Heart left ventricle (tissue), 16 donors: ENCODE measurements at regions not wholly inside any gene's neighbourhood (a gene's known extent, or its start where the extent isn't known, plus 50 kb on each side); places are given as distances from the start of the nearest gene placed in this dataset.

ENCODE experiments used
- ATAC-seq, 4 donors: fragments of 200-7000 bp; cut with Tn5 transposase; one replicate each; pipeline ENCODE4 v1.9.1; 2020 to 2022; ENCODE audit warnings: moderate library complexity in 4 of 4, mild to moderate bottlenecking in 3 of 4, moderate number of reproducible peaks in 1 of 4
- DNase-seq, 5 donors: peaks; one replicate each; pipeline ENCODE4 v3.0.0-alpha.2; 2020
- H3K27ac ChIP-seq, 12 donors: fragments of 200-600 bp; sonication (generic) in 4 of 12; one replicate each; pipeline versions ENCODE4 v1.5.0 to v1.8.0; 2016 to 2022; ENCODE audit warnings: mild to moderate bottlenecking in 2 of 12
- H3K27me3 ChIP-seq, 9 donors: fragments of 200-600 bp; sonication (generic) in 2 of 9; one replicate each; pipeline versions ENCODE4 v1.5.1 to v1.8.0; 2016 to 2022; ENCODE audit warnings: mild to moderate bottlenecking in 3 of 9
- H3K36me3 ChIP-seq, 9 donors: fragments of 200-600 bp; sonication (generic) in 2 of 9; one replicate each; pipeline versions ENCODE4 v1.5.0 to v1.8.0; 2018 to 2022; ENCODE audit warnings: mild to moderate bottlenecking in 2 of 9
- H3K4me1 ChIP-seq, 12 donors: fragments of 200-600 bp; sonication (generic) in 4 of 12; one replicate each; pipeline versions ENCODE4 v1.5.0 to v1.8.0; 2016 to 2022; ENCODE audit warnings: mild to moderate bottlenecking in 3 of 12
- H3K4me3 ChIP-seq, 12 donors: fragments of 200-600 bp; sonication (generic) in 4 of 12; one replicate each; pipeline versions ENCODE4 v1.5.0 to v1.8.0; 2017 to 2022; ENCODE audit warnings: mild to moderate bottlenecking in 9 of 12, moderate library complexity in 4 of 12
- H3K9me3 ChIP-seq, 12 donors: fragments of 200-600 bp; sonication (generic) in 4 of 12; one replicate each; pipeline versions ENCODE4 v1.5.0 to v1.8.0; 2016 to 2022; ENCODE audit warnings: mild to moderate bottlenecking in 1 of 12
- CTCF ChIP-seq, 12 donors: fragments of 200-600 bp; sonication (generic) in 4 of 12; IDR thresholded peaks; one replicate each; pipeline versions ENCODE4 v1.5.0 to v1.8.0; 2018 to 2022; ENCODE audit warnings: antibody characterized with exemption in 12 of 12, mild to moderate bottlenecking in 5 of 12
- POLR2A ChIP-seq, 2 donors: fragments of 450-650 bp; IDR thresholded peaks; one replicate each; pipeline ENCODE4 v1.6.1; 2017; ENCODE audit warnings: antibody characterized with exemption in 2 of 2, mild to moderate bottlenecking in 2 of 2, moderate library complexity in 2 of 2
- whole genome bisulfite sequencing, 4 donors: extraction: QIAGEN DNeasy Blood & Tissue Kit in 2 of 4; methylation state at CpG; one replicate each; pipeline versions ENCODE4 v1.1.5 to v1.1.7; 2013 to 2018; 5-methylcytosine and 5-hydroxymethylcytosine counted together
- intact Hi-C, 10 donors: fragments of 100-400 bp; cut with DNase I; formaldehyde crosslinking; loops; one replicate each; pipeline versions ENCODE4 v1.11.1 to v1.14.2; 2022
- donor health status: ischemic (EF 13 %, LVEDD 7.1; RV severe dilation, severe dysfunction).
- donor health status: healthy with polysubstance abuse.
- donor health status: DM: no; HTN: yes; CAD: no.
- donor health status: DM: no; HTN: no; CAD: no.
- donor health status: ischemic (EF 25% LVEDD 6.9; RV normal size, moderate dysfunction).
- donor health status: ischemic (EF 25% LVEDD 5.7; RV mildly dilated, moderate dysfunction).
- donor health status: healthy.
- donor health status: DM: yes; HTN: yes; CAD: no.
- donor health status: ischemic (EF 35%, LVEDD 5.7; RV mildly dilated, moderate dysfunction).
- donor health status: nonischemic (EF 11% LVEDD 7.7; RV severe dilation, severe dysfunction).
- donor health status: DM: yes; HTN: yes; CAD: no.
- donor health status: PGD.
- donor health status: ischemic (EF 29% LVEDD 5.4; RV normal size, mild dysfunction).
- donor health status: nonischemic (EF 23%, LVEDD 6.1; RV moderate dilation, normal function).

GRCh38 chr4:14615671-14616070, 386.6 kb upstream of the CPEB2 start:
- no peaks in the 10 kb centered on the region for H3K9me3 ChIP-seq
- WGBS, 4 donors, result 79 to 87% (median 83%) methylated on average over 3 of the region's 3 CpGs
- no peak overlapping the region for H3K4me3 ChIP-seq
- ATAC-seq (no peak), DNase-seq (no peak)
- no peak overlapping the region for H3K27ac ChIP-seq
- TF ChIP-seq CTCF (IDR thresholded peaks at IDR 0.05) (no peak), POLR2A (IDR thresholded peaks at IDR 0.05) (no peak)
- peaks cover 0 to 2% (median 0%) of the 10 kb centered on the region in 12 donors for H3K4me1 ChIP-seq
- no peaks in the 10 kb centered on the region for H3K36me3 ChIP-seq
- intact Hi-C loops, result no loop called here
- no peaks in the 10 kb centered on the region for H3K27me3 ChIP-seq

GRCh38 chr4:14620567-14621141, 381.6 kb upstream of the CPEB2 start:
- Histone ChIP-seq H3K4me1 (peaks cover 0 to 13% (median 0%) of the 10 kb centered on the region in 12 donors), H3K27ac (peak overlapping the region in 3 of 12 donors; percentile 25 to 73 (median 64)), H3K36me3 (no peaks in the 10 kb centered on the region), H3K27me3 (no peaks in the 10 kb centered on the region), H3K4me3 (no peak overlapping the region), H3K9me3 (no peaks in the 10 kb centered on the region)
- WGBS, 4 donors, result 57 to 66% (median 62%) methylated on average over 1 of the region's 1 CpG
- no peak for DNase-seq
- intact Hi-C loops, result no loop called here
- ATAC-seq, result peak in 1 of 4 donors; percentile 34
- TF ChIP-seq POLR2A (IDR thresholded peaks at IDR 0.05) (no peak), CTCF (IDR thresholded peaks at IDR 0.05) (no peak)

DNA sequence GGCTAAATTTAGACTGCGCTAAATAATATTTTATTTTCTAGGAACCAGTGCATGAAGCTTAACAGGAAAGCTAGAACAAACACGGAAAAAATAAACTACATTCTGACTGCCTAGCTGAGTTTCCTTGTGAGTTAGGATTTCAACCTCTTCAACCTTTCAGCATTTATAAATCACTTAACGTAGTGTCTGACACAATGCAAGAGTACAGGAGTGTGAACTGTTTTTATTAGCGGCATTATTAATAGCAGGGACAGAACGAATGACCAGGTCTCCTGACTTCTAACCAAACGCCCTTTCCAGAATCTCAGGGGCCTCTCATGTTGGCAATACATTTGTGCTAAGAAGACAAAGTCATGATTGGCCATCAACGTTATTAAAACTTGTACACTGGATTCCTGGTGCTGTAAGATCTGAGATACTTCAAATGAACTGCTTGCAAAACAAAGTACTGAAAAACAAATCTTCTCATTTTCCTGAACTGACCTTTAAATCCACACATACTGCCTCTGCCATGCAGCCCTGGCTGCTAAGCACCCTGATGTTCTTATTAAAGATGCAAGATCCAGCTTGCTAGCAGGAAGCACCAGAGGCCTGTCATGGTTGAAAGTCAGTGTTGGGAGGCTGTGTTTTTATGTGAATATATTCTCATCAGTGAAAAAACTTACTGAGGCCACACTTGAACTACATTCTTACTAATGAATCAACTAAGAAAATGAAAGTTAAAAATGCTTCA, 380.4 kb upstream of the CPEB2 start:
- peak; percentile 92 to 98 (median 95) for ATAC-seq
- Histone ChIP-seq H3K4me3 (no peak overlapping the region), H3K27ac (peak overlapping the region in 11 of 12 donors; percentile 15 to 75 (median 62)), H3K9me3 (no peaks in the 10 kb centered on the region), H3K4me1 (peaks cover 0 to 13% (median 0%) of the 10 kb centered on the region in 12 donors), H3K27me3 (no peaks in the 10 kb centered on the region), H3K36me3 (no peaks in the 10 kb centered on the region)
- peak in 1 of 5 donors; percentile 31 for DNase-seq
- intact Hi-C loops, result no loop called here
- TF ChIP-seq POLR2A (IDR thresholded peaks at IDR 0.05), result no peak
- TF ChIP-seq CTCF (IDR thresholded peaks at IDR 0.05), result no peak
- 36 to 54% (median 42%) methylated on average over 7 of the region's 7 CpGs for WGBS, 4 donors

GRCh38 chr4:14627038-14627437, 375.2 kb upstream of the CPEB2 start:
- Histone ChIP-seq H3K4me3 (no peak overlapping the region), H3K27ac (no peak overlapping the region), H3K27me3 (no peaks in the 10 kb centered on the region), H3K36me3 (no peaks in the 10 kb centered on the region), H3K4me1 (peaks cover 0 to 6% (median 0%) of the 10 kb centered on the region in 12 donors), H3K9me3 (no peaks in the 10 kb centered on the region)
- no peak for TF ChIP-seq POLR2A (IDR thresholded peaks at IDR 0.05)
- TF ChIP-seq CTCF (IDR thresholded peaks at IDR 0.05), result no peak
- ATAC-seq (no peak), DNase-seq (no peak)
- WGBS, 4 donors, result 58 to 74% (median 64%) methylated on average over 5 of the region's 5 CpGs
- intact Hi-C loops, result no loop called here
